Ramos (cell line): ENCODE measurements at regions not wholly inside any gene's neighbourhood (a gene's known extent, or its start where the extent isn't known, plus 50 kb on each side); places are given as distances from the start of the nearest gene placed in this dataset.

Experiments
- in situ Hi-C: fragments of 300-500 bp; cut with MboI; formaldehyde crosslinking; loops from one replicate; pipeline ENCODE4 v1.14.3; 2022; ENCODE audit warnings: low sequenced_read_pairs; ENCODE audit not compliant: unreplicated experiment

DNA sequence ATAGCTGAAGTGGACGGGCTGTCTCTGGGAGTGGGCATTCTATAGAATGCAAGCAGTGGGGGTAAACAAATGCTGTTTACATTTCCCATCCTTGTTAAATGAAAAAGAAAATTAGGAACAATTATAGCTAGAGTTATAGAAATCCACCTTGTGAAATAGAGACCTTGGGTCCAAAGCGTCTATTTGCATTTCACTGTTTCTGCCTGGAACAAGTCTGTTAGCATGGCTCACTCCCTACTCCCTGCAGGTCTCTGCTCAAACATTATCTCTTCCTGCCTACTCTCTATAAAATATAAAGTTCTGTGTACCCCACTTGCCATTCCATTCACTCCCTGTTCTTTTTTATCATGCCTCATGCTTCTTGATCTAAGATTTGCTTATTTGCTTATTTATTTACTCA lies 975.7 kb upstream of the WWC1 start:
- in situ Hi-C loops: no loop called here

DNA sequence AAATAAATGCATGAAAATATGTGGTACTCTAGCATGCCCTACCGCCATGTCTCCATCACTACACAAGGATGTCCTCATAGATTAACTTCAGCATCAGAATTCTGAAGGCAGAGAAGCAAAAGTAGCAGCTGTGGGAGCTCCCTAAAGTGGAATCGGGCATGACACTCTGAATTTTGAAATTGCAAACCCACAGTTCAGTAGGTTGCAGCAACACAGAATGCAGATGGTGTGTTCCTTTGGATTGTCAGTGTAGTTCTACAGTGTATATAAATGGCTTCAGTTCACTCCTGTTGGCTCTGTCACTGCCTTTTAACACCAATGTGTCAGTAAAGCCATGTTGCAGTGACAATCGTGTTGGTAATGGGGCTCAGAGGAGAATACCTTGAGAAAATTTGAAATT lies 973.6 kb upstream of the WWC1 start:
- in situ Hi-C loops: no loop called here

- in situ Hi-C loops: no loop called here
Observed at GRCh38 chr5:167319243-167319642, 972.2 kb upstream of the WWC1 start.

DNA sequence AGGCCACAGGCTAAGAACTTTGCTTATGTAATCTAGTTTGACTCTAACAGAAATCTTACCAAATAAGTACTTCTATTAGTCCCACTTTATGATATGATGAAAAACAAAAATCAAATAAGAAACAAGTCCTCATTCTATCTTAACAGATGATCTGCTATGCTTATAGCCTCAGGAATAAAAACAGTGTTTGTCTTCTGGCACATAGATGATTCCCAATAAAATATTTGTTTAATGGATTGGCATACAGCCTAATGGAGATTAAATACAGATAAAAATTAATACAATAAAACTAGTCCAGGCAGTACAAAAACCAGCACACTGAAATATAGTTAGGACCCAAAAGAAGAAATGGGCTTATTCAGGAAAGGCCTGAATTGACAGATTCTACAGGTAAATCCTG lies 971.4 kb upstream of the WWC1 start:
- in situ Hi-C loops: no loop called here

- in situ Hi-C loops: no loop called here
Observed at GRCh38 chr5:167332309-167332708, 959.1 kb upstream of the WWC1 start.

GRCh38 chr5:167336161-167336560 lies 955.3 kb upstream of the WWC1 start:
- in situ Hi-C loops: no loop called here

DNA sequence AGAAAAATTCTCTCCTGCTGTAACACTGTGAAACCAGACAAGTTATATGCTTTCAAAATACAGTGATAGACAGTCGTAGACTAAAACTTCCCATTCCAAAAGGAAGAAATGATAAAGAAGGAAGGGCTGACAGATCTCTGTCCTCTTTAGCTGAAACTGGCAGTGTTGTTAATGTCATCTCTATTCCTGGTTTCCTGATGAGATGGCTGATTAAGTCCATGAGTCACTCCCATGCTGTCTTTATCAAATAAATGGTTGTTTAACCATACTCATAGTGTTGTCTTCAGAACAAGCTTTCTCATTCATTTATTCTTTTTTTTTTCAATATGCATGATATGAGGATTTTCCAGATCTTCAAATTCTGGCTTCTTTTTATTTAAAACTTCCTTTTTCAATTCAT lies 952.2 kb upstream of the WWC1 start:
- in situ Hi-C loops: no loop called here

GRCh38 chr5:167346461-167346860 lies 945.0 kb upstream of the WWC1 start:
- in situ Hi-C loops: no loop called here

- in situ Hi-C loops: no loop called here
Observed at GRCh38 chr5:167348251-167348926, 943.1 kb upstream of the WWC1 start.

GRCh38 chr5:167348980-167349379 lies 942.5 kb upstream of the WWC1 start:
- in situ Hi-C loops: no loop called here

DNA sequence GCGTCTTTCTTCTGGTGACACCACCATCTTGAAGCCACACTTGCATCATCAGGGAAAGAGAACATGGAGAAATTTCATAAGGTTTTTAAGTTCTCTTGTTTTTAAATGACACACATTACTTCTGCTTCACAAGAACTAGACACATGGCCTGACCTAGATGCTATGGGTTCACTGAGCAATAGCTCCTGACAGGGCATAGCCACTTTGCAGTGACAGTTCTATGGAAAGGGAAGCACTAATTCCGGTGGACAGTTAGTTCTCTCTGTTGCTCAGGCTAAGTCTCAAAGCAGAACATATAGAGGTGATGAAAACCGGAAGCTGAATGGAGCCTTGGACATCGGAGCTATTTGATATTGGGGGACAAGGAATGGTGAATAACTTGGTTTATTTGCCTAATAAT lies 940.1 kb upstream of the WWC1 start:
- in situ Hi-C loops: no loop called here

- in situ Hi-C loops: no loop called here
Observed at GRCh38 chr5:167352801-167353200, 938.6 kb upstream of the WWC1 start.

- in situ Hi-C loops: no loop called here
Observed at GRCh38 chr5:167355346-167355745, 936.1 kb upstream of the WWC1 start.

DNA sequence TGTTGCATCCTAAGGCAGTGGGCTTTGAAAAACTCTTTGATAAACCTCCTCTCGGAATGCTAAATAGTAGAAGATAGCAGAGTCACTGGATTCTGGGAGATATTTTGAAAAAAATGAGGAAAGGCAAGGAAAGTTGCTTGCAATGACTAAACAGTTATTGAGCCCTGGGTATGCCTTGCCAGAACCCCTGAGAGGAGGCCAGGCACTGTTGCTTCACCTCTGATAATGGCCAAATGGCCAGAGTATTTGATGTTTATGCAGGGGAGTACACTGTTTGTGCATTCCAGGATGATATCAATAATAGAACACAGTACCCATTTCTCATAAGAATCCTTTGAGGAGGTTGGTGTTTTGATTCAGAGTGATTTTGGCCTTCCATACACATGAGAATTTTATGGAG lies 935.1 kb upstream of the WWC1 start:
- in situ Hi-C loops: no loop called here

DNA sequence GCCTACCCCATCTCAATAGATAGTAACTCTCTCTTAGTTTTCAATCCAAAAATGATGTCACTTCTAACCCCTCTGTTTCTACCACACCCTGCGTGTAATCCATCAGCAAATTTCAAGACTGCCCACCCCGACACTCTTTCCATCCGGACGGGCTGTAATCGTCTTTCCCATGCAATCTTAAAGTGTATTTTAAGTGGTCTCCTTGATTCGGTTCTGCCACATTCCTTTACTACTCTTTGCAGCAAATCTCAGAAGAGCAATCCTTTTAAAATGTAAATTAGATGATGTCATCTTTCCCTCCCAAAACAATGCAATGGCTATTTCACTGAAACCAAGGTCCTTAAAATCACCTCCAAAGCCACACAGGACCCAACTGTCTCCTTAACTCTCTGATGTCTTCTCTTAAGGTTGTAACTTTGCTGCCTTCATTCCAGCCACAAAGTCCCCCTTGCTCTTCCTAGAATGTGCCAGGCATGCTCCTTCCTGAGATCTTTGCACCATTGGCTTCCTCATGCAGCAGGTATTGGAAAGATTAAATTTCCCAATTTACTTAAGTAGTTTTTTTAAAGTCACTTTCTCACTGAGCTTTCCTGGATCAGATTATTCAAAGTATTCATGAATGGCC lies 932.5 kb upstream of the WWC1 start:
- in situ Hi-C loops: no loop called here

GRCh38 chr5:167361795-167362194 lies 929.6 kb upstream of the WWC1 start:
- in situ Hi-C loops: no loop called here

- in situ Hi-C loops: no loop called here
Observed at GRCh38 chr5:167363065-167363464, 928.4 kb upstream of the WWC1 start.

- in situ Hi-C loops: no loop called here
Observed at GRCh38 chr5:167375125-167375524, 916.3 kb upstream of the WWC1 start.

- in situ Hi-C loops: no loop called here
Observed at GRCh38 chr5:167378894-167379723, 912.3 kb upstream of the WWC1 start.

- in situ Hi-C loops: no loop called here
Observed at GRCh38 chr5:167381457-167381856, 910.0 kb upstream of the WWC1 start.

- in situ Hi-C loops: no loop called here
Observed at GRCh38 chr5:167389537-167389936, 901.9 kb upstream of the WWC1 start.
